Endothelial cell of umbilical vein (primary cell): ENCODE measurements at regions not wholly inside any gene's neighbourhood (a gene's known extent, or its start where the extent isn't known, plus 50 kb on each side); places are given as distances from the start of the nearest gene placed in this dataset.

Experiments
- CTCF ChIP-seq, 2 donors: IDR thresholded peaks; 1 replicate in 1 of 2; 2 replicates in 1 of 2; pipeline ENCODE4 v1.5.1; 2011; ENCODE audit warnings: low read length in 2 of 2, mild to moderate bottlenecking in 2 of 2, moderate library complexity in 2 of 2, control low read depth in 1 of 2, inconsistent platforms in 1 of 2, low read depth in 1 of 2; ENCODE audit not compliant: insufficient read depth in 1 of 2; ENCODE audit errors: extremely low read depth in 1 of 2
- GATA2 ChIP-seq: IDR thresholded peaks from 2 replicates; pipeline ENCODE4 v1.7.0; 2011; ENCODE audit warnings: low read depth, mild to moderate bottlenecking, moderate library complexity, mixed read lengths, low read length; ENCODE audit not compliant: insufficient read length, insufficient read depth
- MAX ChIP-seq: IDR thresholded peaks from 2 replicates; pipeline ENCODE4 v1.6.1; 2011; ENCODE audit not compliant: insufficient read depth, insufficient read length

GRCh38 chr13:105612541-105612940, 922.9 kb downstream of the EFNB2 start:
- no peak for TF ChIP-seq CTCF (IDR thresholded peaks at IDR 0.05; ENCODE audit: extremely low read depth in 1 of 2, insufficient read depth in 1 of 2, low read depth in 1 of 2, low read length in 2 of 2)
- no peak for TF ChIP-seq MAX
- no peak for TF ChIP-seq GATA2
